Fibroblast of pulmonary artery (primary cell): ENCODE measurements at regions not wholly inside any gene's neighbourhood (a gene's known extent, or its start where the extent isn't known, plus 50 kb on each side); places are given as distances from the start of the nearest gene placed in this dataset.
"Not testable (repeated sequence)": the region's sequence is repeated elsewhere in the genome, so short reads cannot be mapped to it uniquely, and the experiment has no call there.

Experiments
- DNase-seq: peaks from one replicate; pipeline ENCODE4 v3.0.0-alpha.2; 2010; ENCODE audit warnings: low read depth
- H3K4me3 ChIP-seq: replicated peaks from 2 replicates; pipeline ENCODE4 v1.5.1; 2011; ENCODE audit warnings: low read depth, mild to moderate bottlenecking, control low read depth, low read length, moderate library complexity
- TF ChIP-seq, protein P1 (sequence below): IDR thresholded peaks from 2 replicates; pipeline ENCODE4 v1.5.1; 2011; ENCODE audit warnings: mild to moderate bottlenecking, control low read depth, low read length, inconsistent platforms; ENCODE audit errors: missing control alignments

DNA sequence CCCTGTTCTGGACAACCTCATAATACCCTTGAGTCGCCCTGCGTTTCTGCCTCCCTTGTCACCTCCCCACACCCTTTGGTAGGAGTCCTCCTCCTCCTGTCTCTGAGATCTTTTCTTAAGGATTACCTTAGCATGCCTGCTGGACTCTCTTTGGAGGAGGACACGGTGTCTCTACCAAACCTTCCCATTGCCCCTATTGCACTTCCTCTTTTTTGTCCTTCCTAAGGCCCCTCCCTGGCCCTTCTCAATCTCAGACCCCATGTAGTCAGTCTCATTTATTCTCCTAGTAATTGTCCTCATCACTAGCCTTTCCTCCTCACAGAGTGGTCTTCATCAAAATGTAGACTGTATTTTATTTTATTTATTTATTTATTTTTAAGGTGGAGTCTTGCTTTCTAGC, 335.0 kb upstream of the SFRP2 start:
- no peak overlapping the region for H3K4me3 ChIP-seq
- no peak for DNase-seq
- TF ChIP-seq, protein P1, sequence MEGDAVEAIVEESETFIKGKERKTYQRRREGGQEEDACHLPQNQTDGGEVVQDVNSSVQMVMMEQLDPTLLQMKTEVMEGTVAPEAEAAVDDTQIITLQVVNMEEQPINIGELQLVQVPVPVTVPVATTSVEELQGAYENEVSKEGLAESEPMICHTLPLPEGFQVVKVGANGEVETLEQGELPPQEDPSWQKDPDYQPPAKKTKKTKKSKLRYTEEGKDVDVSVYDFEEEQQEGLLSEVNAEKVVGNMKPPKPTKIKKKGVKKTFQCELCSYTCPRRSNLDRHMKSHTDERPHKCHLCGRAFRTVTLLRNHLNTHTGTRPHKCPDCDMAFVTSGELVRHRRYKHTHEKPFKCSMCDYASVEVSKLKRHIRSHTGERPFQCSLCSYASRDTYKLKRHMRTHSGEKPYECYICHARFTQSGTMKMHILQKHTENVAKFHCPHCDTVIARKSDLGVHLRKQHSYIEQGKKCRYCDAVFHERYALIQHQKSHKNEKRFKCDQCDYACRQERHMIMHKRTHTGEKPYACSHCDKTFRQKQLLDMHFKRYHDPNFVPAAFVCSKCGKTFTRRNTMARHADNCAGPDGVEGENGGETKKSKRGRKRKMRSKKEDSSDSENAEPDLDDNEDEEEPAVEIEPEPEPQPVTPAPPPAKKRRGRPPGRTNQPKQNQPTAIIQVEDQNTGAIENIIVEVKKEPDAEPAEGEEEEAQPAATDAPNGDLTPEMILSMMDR, result no peak

GRCh38 chr4:154120690-154121345, 331.9 kb upstream of the SFRP2 start:
- H3K4me3 ChIP-seq, result no peak overlapping the region
- TF ChIP-seq, protein P1, result no peak
- no peak for DNase-seq

- no peak for DNase-seq
- TF ChIP-seq, protein P1, result no peak
- H3K4me3 ChIP-seq, result no peak overlapping the region
Observed at GRCh38 chr4:154120006-154120676, 331.3 kb upstream of the SFRP2 start.

- H3K4me3 ChIP-seq, result no peak overlapping the region
- TF ChIP-seq, protein P1, result no peak
- no peak for DNase-seq
Observed at GRCh38 chr4:154119317-154119716, 330.4 kb upstream of the SFRP2 start.

DNA sequence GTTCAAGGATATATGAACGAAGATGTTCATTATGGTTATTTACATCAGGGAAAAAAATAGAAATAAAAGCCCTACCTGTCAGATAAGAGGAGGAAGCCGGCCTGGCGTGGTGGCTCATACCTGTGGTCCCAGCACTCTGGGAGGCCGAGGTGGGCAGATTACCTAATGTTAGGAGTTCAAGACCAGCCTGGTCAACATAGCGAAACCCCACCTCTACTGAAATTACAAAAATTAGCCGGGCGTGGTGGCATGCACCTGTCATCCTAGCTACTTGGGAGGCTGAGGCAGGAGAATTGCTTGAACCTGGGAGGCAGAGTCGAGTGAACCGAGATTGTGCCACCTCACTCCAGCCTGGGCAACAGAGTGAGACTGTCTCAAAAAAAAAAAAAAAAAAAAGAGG, 328.8 kb upstream of the SFRP2 start:
- H3K4me3 ChIP-seq, DNase-seq: not testable (repeated sequence)

DNA sequence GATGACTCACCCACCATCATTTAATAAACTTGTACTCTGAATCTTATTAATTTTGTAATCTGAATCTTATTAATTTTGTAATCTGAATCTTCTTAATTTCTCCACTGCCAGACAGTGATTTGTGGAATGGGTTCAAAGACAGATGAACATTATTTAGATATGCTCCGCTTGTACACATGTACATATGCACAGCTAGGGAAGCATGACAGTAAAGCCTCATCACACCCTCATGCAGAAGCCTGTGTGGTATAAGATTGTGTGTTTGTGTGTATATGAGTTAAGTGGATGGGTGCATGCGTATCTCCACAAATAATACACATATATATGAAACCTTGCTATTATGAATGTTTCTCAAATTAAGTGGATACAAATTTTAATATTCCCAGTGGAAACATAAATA, 318.5 kb upstream of the SFRP2 start:
- DNase-seq, result no peak
- H3K4me3 ChIP-seq, result no peak overlapping the region

DNA sequence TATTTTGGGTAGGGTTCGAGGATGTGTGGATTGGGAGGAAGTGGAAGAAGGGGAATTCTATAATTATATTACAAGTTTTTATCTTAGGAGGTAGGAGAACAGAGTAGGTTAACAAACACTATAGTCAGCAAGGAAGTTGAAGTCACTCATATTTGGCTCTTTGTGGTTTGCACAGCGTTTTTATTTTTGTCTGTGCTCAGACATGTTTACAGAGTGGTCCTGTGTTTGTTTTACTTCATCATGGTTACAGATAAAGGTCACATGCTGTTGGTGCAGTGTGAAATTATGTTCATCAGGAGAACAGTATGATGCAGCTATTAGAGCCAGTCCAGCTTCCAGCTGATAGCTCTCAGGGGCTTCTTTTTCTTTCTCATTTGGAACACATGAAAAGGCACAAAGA, 299.9 kb upstream of the SFRP2 start:
- TF ChIP-seq, protein P1, result no peak
- DNase-seq, result no peak
- no peak overlapping the region for H3K4me3 ChIP-seq

More for the DNA sequence above, 318.5 kb upstream of the SFRP2 start:
- TF ChIP-seq, protein P1, result no peak
